Adrenal gland (tissue), 5 donors: ENCODE measurements at regions not wholly inside any gene's neighbourhood (a gene's known extent, or its start where the extent isn't known, plus 50 kb on each side); places are given as distances from the start of the nearest gene placed in this dataset.

Source experiments
- CTCF ChIP-seq, 6 experiments: fragments of 450-650 bp in 4 of 6; fragments of 200-600 bp in 2 of 6; sonication (generic) in 1 of 6; IDR thresholded peaks; 1 replicate in 5 of 6; 2 replicates in 1 of 6; pipeline versions ENCODE4 v1.5.1 to v1.8.0; 2016 to 2021; ENCODE audit warnings: antibody characterized with exemption in 6 of 6, mild to moderate bottlenecking in 2 of 6, moderate library complexity in 1 of 6
- POLR2A ChIP-seq, 2 donors: fragments of 450-650 bp; IDR thresholded peaks; one replicate each; pipeline ENCODE4 v1.6.1; 2017; ENCODE audit warnings: antibody characterized with exemption in 2 of 2, mild to moderate bottlenecking in 2 of 2, moderate library complexity in 1 of 2
- donor health status: DM: no; HTN: no; CAD: no.

- TF ChIP-seq POLR2A (IDR thresholded peaks at IDR 0.05) (no peak), CTCF (IDR thresholded peaks at IDR 0.05) (no peak)
These were observed 243.6 kb downstream of the TTLL2 start for GRCh38 chr6:167568407-167569024.
